Suprapubic skin (tissue), 3 donors: ENCODE measurements at regions not wholly inside any gene's neighbourhood (a gene's known extent, or its start where the extent isn't known, plus 50 kb on each side); places are given as distances from the start of the nearest gene placed in this dataset.

Experiments
- EP300 ChIP-seq: sonication (generic); formaldehyde crosslinking; IDR thresholded peaks from one replicate; pipeline ENCODE4 v1.6.1; 2017; ENCODE audit warnings: antibody characterized with exemption
- TF ChIP-seq, protein P1 (sequence below), 2 donors: fragments of 200-600 bp in 1 of 2; fragments of 450-650 bp in 1 of 2; sonication (generic) in 1 of 2; IDR thresholded peaks; one replicate each; pipeline ENCODE4 v1.5.1; 2016 to 2019; ENCODE audit warnings: antibody characterized with exemption in 2 of 2, mild to moderate bottlenecking in 1 of 2, moderate library complexity in 1 of 2

DNA sequence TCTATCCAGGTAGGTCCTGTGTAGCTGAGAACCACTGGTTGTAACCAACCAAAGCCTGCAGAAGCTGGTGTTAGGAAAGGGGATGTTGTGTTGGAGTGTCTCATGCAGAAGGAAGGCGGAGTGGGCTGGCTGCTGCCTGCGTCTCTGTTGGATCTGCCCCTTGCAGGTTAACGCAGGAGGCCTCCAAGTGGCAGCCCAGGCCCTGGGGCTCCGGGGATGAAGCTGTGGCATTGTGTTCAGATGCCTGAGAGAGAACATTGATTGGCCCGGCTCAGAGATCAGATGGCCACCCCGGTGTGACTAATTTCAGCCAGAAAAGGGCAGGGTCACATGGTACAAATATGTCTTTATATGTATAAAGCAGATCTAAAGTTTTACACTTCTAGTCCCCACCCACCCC, 216.0 kb downstream of the GLI2 start:
- TF ChIP-seq EP300, result no peak
- TF ChIP-seq, protein P1, sequence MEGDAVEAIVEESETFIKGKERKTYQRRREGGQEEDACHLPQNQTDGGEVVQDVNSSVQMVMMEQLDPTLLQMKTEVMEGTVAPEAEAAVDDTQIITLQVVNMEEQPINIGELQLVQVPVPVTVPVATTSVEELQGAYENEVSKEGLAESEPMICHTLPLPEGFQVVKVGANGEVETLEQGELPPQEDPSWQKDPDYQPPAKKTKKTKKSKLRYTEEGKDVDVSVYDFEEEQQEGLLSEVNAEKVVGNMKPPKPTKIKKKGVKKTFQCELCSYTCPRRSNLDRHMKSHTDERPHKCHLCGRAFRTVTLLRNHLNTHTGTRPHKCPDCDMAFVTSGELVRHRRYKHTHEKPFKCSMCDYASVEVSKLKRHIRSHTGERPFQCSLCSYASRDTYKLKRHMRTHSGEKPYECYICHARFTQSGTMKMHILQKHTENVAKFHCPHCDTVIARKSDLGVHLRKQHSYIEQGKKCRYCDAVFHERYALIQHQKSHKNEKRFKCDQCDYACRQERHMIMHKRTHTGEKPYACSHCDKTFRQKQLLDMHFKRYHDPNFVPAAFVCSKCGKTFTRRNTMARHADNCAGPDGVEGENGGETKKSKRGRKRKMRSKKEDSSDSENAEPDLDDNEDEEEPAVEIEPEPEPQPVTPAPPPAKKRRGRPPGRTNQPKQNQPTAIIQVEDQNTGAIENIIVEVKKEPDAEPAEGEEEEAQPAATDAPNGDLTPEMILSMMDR (IDR thresholded peaks at IDR 0.05), result no peak
